Epidermal melanocyte (primary cell): ENCODE measurements at regions not wholly inside any gene's neighbourhood (a gene's known extent, or its start where the extent isn't known, plus 50 kb on each side); places are given as distances from the start of the nearest gene placed in this dataset.
"Not testable (repeated sequence)": the region's sequence is repeated elsewhere in the genome, so short reads cannot be mapped to it uniquely, and the experiment has no call there.

ENCODE experiments used
- DNase-seq: peaks from one replicate; pipeline ENCODE4 v3.0.0; 2011; ENCODE audit warnings: low spot score; ENCODE audit not compliant: insufficient read length

GRCh38 chr3:152151216-152151876, 117.4 kb upstream of the MBNL1 start:
- DNase-seq = no peak

DNA sequence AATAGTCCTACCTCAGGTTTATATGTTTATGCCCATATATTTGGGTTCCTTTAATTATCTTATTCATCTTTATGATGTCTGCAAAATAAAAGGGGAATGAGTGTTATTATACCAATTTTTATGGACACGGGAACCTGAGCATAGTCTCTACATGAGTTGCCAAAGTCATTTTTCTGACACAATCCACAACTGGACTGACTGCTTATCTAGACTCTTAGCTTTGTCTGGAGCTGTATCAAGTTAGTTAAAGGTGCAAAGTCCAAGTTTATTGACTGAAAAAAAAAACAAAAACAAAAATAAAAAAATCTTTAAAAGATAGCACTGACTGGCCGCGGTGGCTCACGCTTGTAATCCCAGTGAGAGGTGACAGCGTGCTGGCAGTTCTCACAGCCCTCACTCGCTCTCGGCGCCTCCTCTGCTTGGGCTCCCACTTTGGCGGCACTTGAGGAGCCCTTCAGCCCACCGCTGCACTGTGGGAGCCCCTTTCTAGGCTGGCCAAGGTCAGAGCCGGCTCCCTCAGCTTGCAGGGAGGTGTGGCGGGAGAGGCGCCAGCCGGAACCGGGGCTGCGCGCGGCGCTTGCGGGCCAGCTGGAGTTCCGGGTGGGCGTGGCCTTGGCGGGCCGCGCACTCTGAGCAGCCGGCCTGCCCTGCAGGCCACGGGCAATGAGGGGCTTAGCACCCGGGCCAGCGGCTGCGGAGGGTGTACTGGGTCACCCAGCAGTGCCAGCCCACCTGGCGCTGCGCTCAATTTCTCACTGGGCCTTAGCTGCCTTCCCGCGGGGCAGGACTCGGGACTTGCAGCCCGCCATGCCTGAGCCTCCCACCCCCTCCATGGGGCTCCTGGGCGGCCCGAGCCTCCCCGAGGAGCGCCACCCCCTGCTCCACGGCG, 116.6 kb upstream of the MBNL1 start:
- DNase-seq = not testable (repeated sequence)

GRCh38 chr3:152153115-152153514, 115.6 kb upstream of the MBNL1 start:
- not testable (repeated sequence) for DNase-seq

DNA sequence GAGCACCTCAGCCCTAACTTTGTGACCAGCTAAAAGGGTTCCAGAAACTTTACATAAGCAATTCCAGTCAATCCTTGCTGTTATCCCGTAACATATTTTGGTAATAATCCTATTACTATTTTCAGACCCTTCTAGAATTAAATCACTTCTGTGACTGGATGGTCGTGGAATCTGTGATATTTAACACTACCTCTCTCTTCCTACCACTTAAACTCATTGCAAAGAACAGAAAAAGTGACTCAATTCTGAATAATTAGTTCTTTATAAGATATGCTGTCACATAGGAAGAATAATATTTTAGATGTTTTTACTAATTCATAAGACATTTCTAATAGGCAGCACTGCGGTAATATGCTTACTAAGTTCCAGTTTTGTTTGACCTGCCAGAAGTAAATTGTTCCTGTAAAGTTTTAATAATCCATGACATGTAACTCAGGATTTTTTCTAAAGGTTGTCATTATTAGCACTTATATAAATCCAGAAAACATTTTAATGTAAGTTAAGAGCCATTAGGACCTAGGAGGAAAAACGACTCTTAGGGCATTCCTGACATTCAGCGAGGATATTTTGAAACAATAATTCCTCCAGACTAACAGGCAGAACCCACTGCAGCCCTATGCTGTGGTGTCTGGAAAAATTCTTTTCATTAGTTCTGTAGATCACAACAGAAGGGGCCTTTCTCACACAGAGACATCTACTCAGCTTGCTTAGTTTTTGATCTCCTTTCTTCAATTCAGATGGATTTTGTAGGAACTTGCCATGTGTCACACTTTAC, 113.3 kb upstream of the MBNL1 start:
- DNase-seq = no peak

DNA sequence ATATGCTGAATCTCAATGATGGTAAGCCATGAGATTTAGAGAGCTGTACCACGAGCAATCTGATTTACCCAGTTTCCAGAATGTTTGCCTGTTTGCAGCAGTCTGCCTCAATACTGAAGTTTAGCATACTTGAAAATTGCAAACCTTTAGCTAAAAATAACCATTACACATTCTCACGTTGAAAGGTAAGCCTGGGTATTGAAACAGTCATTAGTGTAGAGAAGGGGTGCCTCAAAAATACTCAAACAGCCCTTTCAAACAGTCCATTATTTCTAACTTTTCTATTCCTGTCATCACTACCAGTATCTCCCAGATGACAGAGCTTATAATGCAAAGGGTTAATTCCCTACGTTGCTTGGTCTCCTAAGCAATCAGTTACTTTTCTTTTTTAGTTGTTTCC, 111.8 kb upstream of the MBNL1 start:
- DNase-seq = no peak

- no peak for DNase-seq
These were observed 111.4 kb upstream of the MBNL1 start for GRCh38 chr3:152157337-152157736.

DNA sequence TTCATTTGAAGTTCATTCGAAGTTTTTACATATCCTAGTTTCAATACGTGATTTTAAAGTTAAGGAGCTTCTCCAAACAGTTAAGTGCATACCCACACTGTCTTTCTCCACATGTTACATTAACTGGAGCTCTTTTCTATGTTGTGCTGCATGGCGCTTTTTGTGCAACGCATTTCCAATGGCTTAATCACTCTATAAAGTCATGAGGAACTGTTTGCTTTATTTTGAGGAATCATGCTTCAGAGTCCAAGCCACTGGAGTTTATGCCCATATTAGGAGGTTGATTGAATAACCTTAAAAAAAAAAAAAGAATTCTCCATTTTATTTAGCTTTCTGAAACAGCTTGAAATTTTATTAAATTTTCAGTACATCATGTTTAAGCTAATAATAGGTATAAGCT, 109.4 kb upstream of the MBNL1 start:
- no peak for DNase-seq

DNA sequence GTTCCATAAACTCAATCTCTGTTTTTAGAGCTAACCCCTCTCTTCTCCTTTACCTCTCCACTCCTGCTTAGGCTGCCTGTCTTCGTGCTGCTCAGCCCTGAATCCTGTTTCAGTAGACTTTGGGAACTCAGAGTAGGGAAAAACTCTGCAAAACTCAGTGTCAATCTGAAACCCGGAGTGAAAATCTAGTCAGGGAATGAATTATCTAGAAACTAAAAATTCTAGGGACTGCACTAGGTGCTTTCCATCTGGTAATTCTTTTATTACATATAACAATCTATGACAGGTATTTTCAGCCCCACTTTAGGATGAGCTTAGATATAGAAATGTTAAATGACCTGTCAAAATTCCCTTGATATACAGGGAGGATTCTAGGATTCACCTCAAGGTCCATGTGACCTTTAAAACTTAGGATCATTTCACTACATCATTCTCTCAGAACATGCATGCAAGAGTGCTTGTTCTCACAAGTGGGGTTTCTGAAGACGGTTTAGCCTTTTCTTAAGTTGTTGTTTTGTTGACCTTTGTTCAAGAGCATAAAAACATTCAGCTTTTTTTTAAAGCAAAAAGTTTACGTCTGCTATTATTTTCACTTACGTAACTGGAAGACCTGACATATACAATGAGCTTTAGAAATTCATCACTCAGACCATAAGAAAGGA, 108.2 kb upstream of the MBNL1 start:
- no peak for DNase-seq

- DNase-seq = no peak
These were observed 96.3 kb upstream of the MBNL1 start for GRCh38 chr3:152172460-152172859.

DNA sequence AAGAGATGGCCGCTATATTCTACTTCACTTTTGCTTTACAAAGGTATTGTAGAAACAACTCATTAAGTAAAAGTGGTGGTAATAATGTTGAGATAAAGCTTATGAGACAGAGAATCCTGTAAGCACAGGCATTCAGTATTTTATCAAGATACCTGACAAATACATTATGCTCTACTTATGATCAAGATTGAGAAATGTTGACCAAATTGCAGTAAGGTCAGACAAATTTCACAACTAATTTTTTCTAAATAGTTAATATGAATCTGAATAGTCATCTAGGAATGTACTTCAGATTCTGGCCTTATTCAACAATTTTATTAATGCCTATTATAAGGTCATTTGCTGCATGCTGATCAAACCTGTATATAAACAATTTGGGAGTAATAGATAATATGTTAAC, 95.1 kb upstream of the MBNL1 start:
- no peak for DNase-seq

- no peak for DNase-seq
These were observed 93.7 kb upstream of the MBNL1 start for GRCh38 chr3:152174876-152175527.

GRCh38 chr3:152175528-152175889, 93.2 kb upstream of the MBNL1 start:
- DNase-seq = no peak

GRCh38 chr3:152176241-152176640, 92.5 kb upstream of the MBNL1 start:
- no peak for DNase-seq

- no peak for DNase-seq
These were observed 91.7 kb upstream of the MBNL1 start for GRCh38 chr3:152176998-152177397.

- no peak for DNase-seq
These were observed 91.0 kb upstream of the MBNL1 start for GRCh38 chr3:152177757-152178156.

- DNase-seq = no peak
These were observed 85.3 kb upstream of the MBNL1 start for GRCh38 chr3:152183473-152183872.

GRCh38 chr3:152184971-152185686, 83.6 kb upstream of the MBNL1 start:
- no peak for DNase-seq

DNA sequence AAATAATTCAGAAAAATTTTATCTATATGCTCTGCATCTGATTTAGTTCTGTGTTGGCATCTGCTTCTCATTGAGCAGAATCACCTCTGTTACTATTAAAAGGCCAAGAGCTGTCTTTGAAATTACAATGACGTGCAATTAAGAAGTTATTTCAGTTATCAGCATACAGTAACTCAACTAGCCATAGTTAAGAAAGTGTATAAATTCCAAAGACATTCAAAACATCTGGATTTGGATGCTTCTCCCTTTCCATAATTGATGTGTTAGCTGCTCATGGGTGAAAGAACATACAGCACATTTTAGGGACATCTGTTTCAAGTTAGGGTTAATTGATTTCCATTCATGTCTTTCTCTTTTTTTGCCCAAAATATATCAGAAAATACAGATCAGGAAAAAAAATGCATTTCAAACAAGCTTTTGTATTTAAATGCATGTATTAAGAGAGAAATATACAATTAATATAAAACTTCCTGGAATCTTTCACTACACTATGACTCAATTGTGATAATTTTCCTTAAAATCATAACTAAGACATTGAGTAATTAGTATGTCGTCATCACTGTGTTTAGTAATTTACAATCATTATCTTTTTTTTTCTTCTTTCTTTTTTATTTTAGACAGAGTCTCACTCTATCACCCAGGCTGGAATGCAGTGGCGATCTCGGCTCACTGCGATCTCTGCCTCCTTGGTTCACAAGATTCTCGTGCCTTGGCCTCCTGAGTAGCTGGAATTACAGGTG, 82.7 kb upstream of the MBNL1 start:
- no peak for DNase-seq

DNA sequence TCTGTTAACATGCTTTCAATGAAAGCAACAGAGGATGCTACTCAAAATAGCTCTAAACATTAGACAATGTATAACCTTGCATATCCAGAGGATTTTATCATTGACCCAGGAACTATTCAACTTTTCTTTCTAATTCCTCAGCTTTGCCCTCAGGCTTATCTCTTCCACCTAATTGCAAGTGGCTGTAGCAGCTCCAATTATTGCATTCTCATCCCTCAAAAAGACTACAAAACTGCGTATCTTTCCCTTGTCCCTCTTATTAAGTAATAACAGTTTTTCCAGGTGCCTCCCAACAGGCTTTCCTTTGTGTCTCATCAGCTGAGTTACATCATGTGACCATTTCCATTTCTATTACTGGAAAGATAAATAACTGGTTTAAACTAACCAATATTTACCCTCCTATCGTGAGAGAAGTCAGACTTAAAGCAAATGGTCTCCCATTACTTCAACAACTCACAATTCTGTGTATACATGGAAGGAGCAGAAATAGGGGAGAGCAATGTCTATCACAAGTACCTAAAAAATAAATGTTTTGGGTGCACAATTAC, 78.0 kb upstream of the MBNL1 start:
- no peak for DNase-seq
